Erythroblast (primary cell): ENCODE measurements at regions not wholly inside any gene's neighbourhood (a gene's known extent, or its start where the extent isn't known, plus 50 kb on each side); places are given as distances from the start of the nearest gene placed in this dataset.

Experiments
- GATA1 ChIP-seq: IDR thresholded peaks from 2 replicates; pipeline ENCODE4 v1.6.1; 2011; ENCODE audit warnings: low read depth, mild to moderate bottlenecking, control low read depth, low read length, moderate library complexity
- POLR2A ChIP-seq: IDR thresholded peaks from 2 replicates; pipeline ENCODE4 v1.6.1; 2011; ENCODE audit warnings: mild to moderate bottlenecking, low read length

- TF ChIP-seq POLR2A (no peak), GATA1 (no peak)
Measured at GRCh38 chr2:167689444-167689843, 558.0 kb downstream of the STK39 start.
